GM23338 (cell line): ENCODE measurements at regions not wholly inside any gene's neighbourhood (a gene's known extent, or its start where the extent isn't known, plus 50 kb on each side); places are given as distances from the start of the nearest gene placed in this dataset.

Source experiments
- ATAC-seq: fragments of 200-7000 bp; cut with Tn5 transposase; 3 replicates; pipeline ENCODE4 v1.9.1; 2020
- DNase-seq: peaks from one replicate; pipeline ENCODE4 v3.0.0-alpha.2; 2015; ENCODE audit warnings: low spot score
- H2AFZ ChIP-seq: fragments of 200-600 bp; sonication (generic); 2 replicates; pipeline ENCODE4 v1.8.0; 2016; ENCODE audit warnings: antibody characterized with exemption, mild to moderate bottlenecking, moderate library complexity
- H3F3A ChIP-seq: fragments of 200-600 bp; sonication (generic); replicated peaks from 2 replicates; pipeline ENCODE4 v1.8.0; 2017; ENCODE audit warnings: antibody characterized with exemption, mixed run types, low read depth
- H3K27ac ChIP-seq: fragments of 200-600 bp; sonication (generic); 2 replicates; pipeline ENCODE4 v1.6.1; 2016; ENCODE audit warnings: low read depth
- H3K27me3 ChIP-seq: fragments of 200-600 bp; sonication (generic); 2 replicates; pipeline ENCODE4 v1.8.0; 2016; ENCODE audit warnings: mild to moderate bottlenecking, mixed run types, moderate library complexity; ENCODE audit not compliant: insufficient read depth
- H3K36me3 ChIP-seq: fragments of 200-600 bp; sonication (generic); 2 replicates; pipeline ENCODE4 v1.8.0; 2016; ENCODE audit warnings: mild to moderate bottlenecking; ENCODE audit not compliant: insufficient read depth
- H3K4me1 ChIP-seq: fragments of 200-600 bp; sonication (generic); 2 replicates; pipeline ENCODE4 v1.8.0; 2016; ENCODE audit warnings: mild to moderate bottlenecking, moderate library complexity; ENCODE audit not compliant: insufficient read depth
- H3K4me2 ChIP-seq: fragments of 200-600 bp; sonication (generic); 2 replicates; pipeline ENCODE4 v1.7.1; 2017; ENCODE audit warnings: mixed run types
- H3K4me3 ChIP-seq: fragments of 200-600 bp; sonication (generic); 2 replicates; pipeline ENCODE4 v1.6.1; 2016; ENCODE audit warnings: mixed run types
- H3K79me2 ChIP-seq: fragments of 200-600 bp; sonication (generic); replicated peaks from 2 replicates; pipeline ENCODE4 v1.8.0; 2017; ENCODE audit warnings: mild to moderate bottlenecking; ENCODE audit not compliant: insufficient read depth
- H3K9me2 ChIP-seq: fragments of 200-600 bp; sonication (generic); 2 replicates; pipeline ENCODE4 v1.8.0; 2017; ENCODE audit not compliant: insufficient read depth
- H4K20me1 ChIP-seq: fragments of 200-600 bp; sonication (generic); replicated peaks from 2 replicates; pipeline ENCODE4 v1.8.0; 2017; ENCODE audit warnings: mild to moderate bottlenecking; ENCODE audit not compliant: insufficient read depth
- H3K27ac Mint-ChIP-seq: 2 replicates; pipeline ENCODE4 v1.8.0; 2020; ENCODE audit warnings: inconsistent platforms, mild to moderate bottlenecking, moderate library complexity, mixed read lengths
- H3K27me3 Mint-ChIP-seq: 3 replicates; pipeline ENCODE4 v1.8.0; 2022; ENCODE audit warnings: low read depth, mild to moderate bottlenecking, moderate library complexity, mixed read lengths, inconsistent platforms; ENCODE audit not compliant: insufficient read depth, poor library complexity
- H3K36me3 Mint-ChIP-seq: 3 replicates; pipeline ENCODE4 v1.8.0; 2021; ENCODE audit warnings: low read depth, mild to moderate bottlenecking, inconsistent platforms, moderate library complexity, mixed read lengths
- H3K4me1 Mint-ChIP-seq: 3 replicates; pipeline ENCODE4 v1.8.0; 2020; ENCODE audit warnings: mild to moderate bottlenecking, inconsistent platforms, mixed read lengths
- H3K4me3 Mint-ChIP-seq: 3 replicates; pipeline ENCODE4 v1.8.0; 2021; ENCODE audit warnings: moderate library complexity, mild to moderate bottlenecking, inconsistent platforms, mixed read lengths
- H3K9me3 Mint-ChIP-seq: 3 replicates; pipeline ENCODE4 v1.8.0; 2020; ENCODE audit warnings: moderate library complexity, mild to moderate bottlenecking, inconsistent platforms, mixed read lengths
- EZH2 ChIP-seq: fragments of 200-600 bp; sonication (generic); IDR thresholded peaks from one replicate; pipeline ENCODE4 v1.8.0; 2017; ENCODE audit warnings: antibody characterized with exemption, mild to moderate bottlenecking, low read depth; ENCODE audit not compliant: unreplicated experiment
- EZH2phosphoT487 ChIP-seq: fragments of 200-600 bp; sonication (generic); IDR thresholded peaks from one replicate; pipeline ENCODE4 v1.8.1; 2018; ENCODE audit warnings: antibody characterized with exemption; ENCODE audit not compliant: unreplicated experiment
- JUNB ChIP-seq: IDR thresholded peaks from one replicate; pipeline ENCODE4 v1.6.1; 2016; ENCODE audit warnings: antibody characterized with exemption; ENCODE audit not compliant: unreplicated experiment
- NANOG ChIP-seq: IDR thresholded peaks from 2 replicates; pipeline ENCODE4 v1.6.1; 2016; ENCODE audit warnings: antibody characterized with exemption, borderline replicate concordance
- POLR2AphosphoS5 ChIP-seq: IDR thresholded peaks from 2 replicates; pipeline ENCODE4 v1.6.1; 2016; ENCODE audit warnings: antibody characterized with exemption, low read depth
- STAT1 ChIP-seq: IDR thresholded peaks from one replicate; pipeline ENCODE4 v1.6.1; 2016; ENCODE audit warnings: antibody characterized with exemption; ENCODE audit not compliant: unreplicated experiment
- ZNF114 ChIP-seq: fragments of 250-450 bp; sonication (Bioruptor Pico); IDR thresholded peaks from 2 replicates; pipeline ENCODE4 v1.5.0; 2020; ENCODE audit warnings: mild to moderate bottlenecking, moderate library complexity
- ZNF331 ChIP-seq: fragments of 250-450 bp; sonication (Bioruptor Pico); IDR thresholded peaks from 2 replicates; pipeline ENCODE4 v1.5.0; 2020; ENCODE audit warnings: low read depth, mild to moderate bottlenecking, moderate library complexity
- TF ChIP-seq, protein P1 (sequence below): IDR thresholded peaks from 2 replicates; pipeline ENCODE4 v1.6.1; 2016; ENCODE audit warnings: antibody characterized with exemption
- TF ChIP-seq, protein P2 (sequence below): IDR thresholded peaks from one replicate; pipeline ENCODE4 v1.6.1; 2018; ENCODE audit warnings: antibody characterized with exemption; ENCODE audit not compliant: unreplicated experiment

- Histone ChIP-seq H3K79me2 (no peaks in the 10 kb centered on the region), H3K9me2 (peaks cover 3% of the 10 kb centered on the region; the same call in 1 of the 2 replicates), H3K4me2 (no peak overlapping the region), H3F3A (no peaks in the 10 kb centered on the region), H3K4me3 (no peak overlapping the region), H3K4me1 (0 out of 2 replicates have a peak, but pooled peaks cover 5% of the 10 kb centered on the region), H3K27ac (no peak overlapping the region), H2AFZ (no peak overlapping the region), H4K20me1 (no peaks in the 10 kb centered on the region), H3K27me3 (no peaks in the 10 kb centered on the region), H3K36me3 (no peaks in the 10 kb centered on the region)
- Mint-ChIP-seq H3K27ac (no peak overlapping the region), H3K27me3 (peaks cover 9% of the 10 kb centered on the region), H3K4me3 (no peak overlapping the region), H3K36me3 (no peaks in the 10 kb centered on the region), H3K4me1 (peaks cover 18% of the 10 kb centered on the region), H3K9me3 (no peaks in the 10 kb centered on the region)
- DNase-seq: no peak
- ATAC-seq: no peak
- TF ChIP-seq EZH2 (no peak), ZNF114 (CRISPR knock-in tag) (no peak), STAT1 (no peak)
- TF ChIP-seq, protein P1, sequence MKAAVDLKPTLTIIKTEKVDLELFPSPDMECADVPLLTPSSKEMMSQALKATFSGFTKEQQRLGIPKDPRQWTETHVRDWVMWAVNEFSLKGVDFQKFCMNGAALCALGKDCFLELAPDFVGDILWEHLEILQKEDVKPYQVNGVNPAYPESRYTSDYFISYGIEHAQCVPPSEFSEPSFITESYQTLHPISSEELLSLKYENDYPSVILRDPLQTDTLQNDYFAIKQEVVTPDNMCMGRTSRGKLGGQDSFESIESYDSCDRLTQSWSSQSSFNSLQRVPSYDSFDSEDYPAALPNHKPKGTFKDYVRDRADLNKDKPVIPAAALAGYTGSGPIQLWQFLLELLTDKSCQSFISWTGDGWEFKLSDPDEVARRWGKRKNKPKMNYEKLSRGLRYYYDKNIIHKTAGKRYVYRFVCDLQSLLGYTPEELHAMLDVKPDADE: no peak
Observed at GRCh38 chr13:109630271-109630670, 156.1 kb downstream of the IRS2 start.

- Histone ChIP-seq H3K27me3 (no peaks in the 10 kb centered on the region), H4K20me1 (no peaks in the 10 kb centered on the region), H3K4me2 (no peak overlapping the region), H2AFZ (no peak overlapping the region), H3K4me3 (no peak overlapping the region), H3K27ac (no peak overlapping the region), H3K4me1 (0 out of 2 replicates have a peak, but pooled peaks cover 5% of the 10 kb centered on the region), H3K9me2 (peaks cover 3% of the 10 kb centered on the region; the same call in 1 of the 2 replicates), H3K36me3 (no peaks in the 10 kb centered on the region), H3K79me2 (no peaks in the 10 kb centered on the region), H3F3A (no peaks in the 10 kb centered on the region)
- no peak for ATAC-seq
- no peaks in the 10 kb centered on the region for H3K9me3 Mint-ChIP-seq
- TF ChIP-seq POLR2AphosphoS5: no peak
- no peak for TF ChIP-seq EZH2phosphoT487
- no peak for TF ChIP-seq ZNF331 (CRISPR knock-in tag)
- no peak for TF ChIP-seq NANOG
- TF ChIP-seq JUNB: no peak
- peaks cover 18% of the 10 kb centered on the region for H3K4me1 Mint-ChIP-seq
- no peak overlapping the region for H3K27ac Mint-ChIP-seq
- peaks cover 7% of the 10 kb centered on the region for H3K27me3 Mint-ChIP-seq
- no peaks in the 10 kb centered on the region for H3K36me3 Mint-ChIP-seq
- no peak for DNase-seq
- H3K4me3 Mint-ChIP-seq: no peak overlapping the region
Observed at GRCh38 chr13:109629737-109630136, 156.6 kb downstream of the IRS2 start.

GRCh38 chr13:109628251-109628699, 158.1 kb downstream of the IRS2 start:
- Histone ChIP-seq H3K36me3 (no peaks in the 10 kb centered on the region), H3K4me1 (0 out of 2 replicates have a peak, but pooled peaks cover 5% of the 10 kb centered on the region), H3K4me3 (no peak overlapping the region), H2AFZ (peak overlapping the region; percentile 74), H3K4me2 (no peak overlapping the region), H3K79me2 (no peaks in the 10 kb centered on the region), H3K27ac (no peak overlapping the region), H3F3A (no peaks in the 10 kb centered on the region), H3K27me3 (no peaks in the 10 kb centered on the region), H3K9me2 (no peaks in the 10 kb centered on the region), H4K20me1 (no peaks in the 10 kb centered on the region)
- H3K9me3 Mint-ChIP-seq: no peaks in the 10 kb centered on the region
- H3K4me3 Mint-ChIP-seq: no peak overlapping the region
- peaks cover 18% of the 10 kb centered on the region for H3K4me1 Mint-ChIP-seq
- H3K27ac Mint-ChIP-seq: no peak overlapping the region
- H3K36me3 Mint-ChIP-seq: no peaks in the 10 kb centered on the region
- DNase-seq (no peak), ATAC-seq (no peak)
- H3K27me3 Mint-ChIP-seq: peaks cover 3% of the 10 kb centered on the region
- TF ChIP-seq, protein P2, sequence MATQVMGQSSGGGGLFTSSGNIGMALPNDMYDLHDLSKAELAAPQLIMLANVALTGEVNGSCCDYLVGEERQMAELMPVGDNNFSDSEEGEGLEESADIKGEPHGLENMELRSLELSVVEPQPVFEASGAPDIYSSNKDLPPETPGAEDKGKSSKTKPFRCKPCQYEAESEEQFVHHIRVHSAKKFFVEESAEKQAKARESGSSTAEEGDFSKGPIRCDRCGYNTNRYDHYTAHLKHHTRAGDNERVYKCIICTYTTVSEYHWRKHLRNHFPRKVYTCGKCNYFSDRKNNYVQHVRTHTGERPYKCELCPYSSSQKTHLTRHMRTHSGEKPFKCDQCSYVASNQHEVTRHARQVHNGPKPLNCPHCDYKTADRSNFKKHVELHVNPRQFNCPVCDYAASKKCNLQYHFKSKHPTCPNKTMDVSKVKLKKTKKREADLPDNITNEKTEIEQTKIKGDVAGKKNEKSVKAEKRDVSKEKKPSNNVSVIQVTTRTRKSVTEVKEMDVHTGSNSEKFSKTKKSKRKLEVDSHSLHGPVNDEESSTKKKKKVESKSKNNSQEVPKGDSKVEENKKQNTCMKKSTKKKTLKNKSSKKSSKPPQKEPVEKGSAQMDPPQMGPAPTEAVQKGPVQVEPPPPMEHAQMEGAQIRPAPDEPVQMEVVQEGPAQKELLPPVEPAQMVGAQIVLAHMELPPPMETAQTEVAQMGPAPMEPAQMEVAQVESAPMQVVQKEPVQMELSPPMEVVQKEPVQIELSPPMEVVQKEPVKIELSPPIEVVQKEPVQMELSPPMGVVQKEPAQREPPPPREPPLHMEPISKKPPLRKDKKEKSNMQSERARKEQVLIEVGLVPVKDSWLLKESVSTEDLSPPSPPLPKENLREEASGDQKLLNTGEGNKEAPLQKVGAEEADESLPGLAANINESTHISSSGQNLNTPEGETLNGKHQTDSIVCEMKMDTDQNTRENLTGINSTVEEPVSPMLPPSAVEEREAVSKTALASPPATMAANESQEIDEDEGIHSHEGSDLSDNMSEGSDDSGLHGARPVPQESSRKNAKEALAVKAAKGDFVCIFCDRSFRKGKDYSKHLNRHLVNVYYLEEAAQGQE: no peak
